ENCODE measurements at regions not wholly inside any gene's neighbourhood (a gene's known extent, or its start where the extent isn't known, plus 50 kb on each side); places are given as distances from the start of the nearest gene placed in this dataset.
A peak's percentile ranks its signal among the peaks of the same experiment; 100 is the strongest.
"Not testable (repeated sequence)": the region's sequence is repeated elsewhere in the genome, so short reads cannot be mapped to it uniquely, and the experiment has no call there.

GRCh38 chr5:124512952-124513632 lies 233.3 kb downstream of the ZNF608 start:
- no peak for DNase-seq (ENCODE audit: low spot score)
- TF ChIP-seq CTCF (IDR thresholded peaks at IDR 0.05; ENCODE audit: extremely low read depth, insufficient read depth, missing control alignments), result no peak
- in situ Hi-C loops (cut with MboI; ENCODE audit: low pct_unique_long_range_greater_than_20kb, low sequenced_read_pairs, unreplicated experiment), result no loop called here

DNA sequence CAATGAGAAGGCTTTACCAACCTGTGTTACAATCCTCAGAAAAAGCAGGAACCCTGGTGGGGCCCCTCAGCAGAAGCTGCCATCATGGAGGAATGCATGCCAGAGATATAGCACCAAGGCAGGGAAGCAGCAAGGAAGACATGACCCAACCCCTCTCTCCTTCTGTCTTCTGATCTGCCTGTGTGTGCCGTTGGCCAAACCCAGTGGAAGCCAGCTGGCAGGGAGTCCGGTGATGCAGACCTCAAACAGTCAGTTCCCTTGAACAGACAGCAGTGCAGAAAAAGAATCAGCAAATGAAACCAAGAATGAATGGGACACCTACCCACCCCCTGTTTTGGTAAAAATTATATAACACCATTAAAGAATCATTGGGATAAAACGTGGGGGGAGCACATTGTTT lies 234.2 kb downstream of the ZNF608 start:
- DNase-seq (ENCODE audit: low spot score), result no peak
- in situ Hi-C loops (cut with MboI; ENCODE audit: low pct_unique_long_range_greater_than_20kb, low sequenced_read_pairs, unreplicated experiment), result no loop called here
- no peak for TF ChIP-seq CTCF (IDR thresholded peaks at IDR 0.05; ENCODE audit: extremely low read depth, insufficient read depth, missing control alignments)

DNA sequence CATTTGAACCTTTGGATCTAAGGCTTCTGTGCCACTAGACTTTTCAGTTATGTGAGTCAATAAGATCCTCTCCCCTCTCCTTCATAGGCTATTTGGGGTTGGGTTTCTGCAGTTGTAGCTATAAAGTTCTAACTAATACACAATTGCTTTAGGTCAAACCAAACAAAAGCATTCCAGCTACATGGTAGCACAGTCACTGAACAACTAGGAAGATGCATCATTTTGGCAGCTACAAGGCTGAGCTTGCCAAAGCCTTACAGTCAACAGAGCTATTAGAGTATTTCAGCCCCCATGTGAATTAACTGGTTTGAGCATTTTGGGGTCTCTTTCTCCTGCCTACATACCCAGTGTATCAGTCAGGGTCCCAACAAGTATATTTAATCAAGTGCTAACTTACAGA lies 234.6 kb downstream of the ZNF608 start:
- in situ Hi-C loops (cut with MboI; ENCODE audit: low pct_unique_long_range_greater_than_20kb, low sequenced_read_pairs, unreplicated experiment), result no loop called here
- DNase-seq (ENCODE audit: low spot score), result no peak
- TF ChIP-seq CTCF (IDR thresholded peaks at IDR 0.05; ENCODE audit: extremely low read depth, insufficient read depth, missing control alignments), result no peak

- in situ Hi-C loops (cut with MboI; ENCODE audit: low pct_unique_long_range_greater_than_20kb, low sequenced_read_pairs, unreplicated experiment), result no loop called here
- no peak for DNase-seq (ENCODE audit: low spot score)
- no peak for TF ChIP-seq CTCF (IDR thresholded peaks at IDR 0.05; ENCODE audit: extremely low read depth, insufficient read depth, missing control alignments)
These were observed 238.8 kb downstream of the ZNF608 start for GRCh38 chr5:124507688-124508087.

DNA sequence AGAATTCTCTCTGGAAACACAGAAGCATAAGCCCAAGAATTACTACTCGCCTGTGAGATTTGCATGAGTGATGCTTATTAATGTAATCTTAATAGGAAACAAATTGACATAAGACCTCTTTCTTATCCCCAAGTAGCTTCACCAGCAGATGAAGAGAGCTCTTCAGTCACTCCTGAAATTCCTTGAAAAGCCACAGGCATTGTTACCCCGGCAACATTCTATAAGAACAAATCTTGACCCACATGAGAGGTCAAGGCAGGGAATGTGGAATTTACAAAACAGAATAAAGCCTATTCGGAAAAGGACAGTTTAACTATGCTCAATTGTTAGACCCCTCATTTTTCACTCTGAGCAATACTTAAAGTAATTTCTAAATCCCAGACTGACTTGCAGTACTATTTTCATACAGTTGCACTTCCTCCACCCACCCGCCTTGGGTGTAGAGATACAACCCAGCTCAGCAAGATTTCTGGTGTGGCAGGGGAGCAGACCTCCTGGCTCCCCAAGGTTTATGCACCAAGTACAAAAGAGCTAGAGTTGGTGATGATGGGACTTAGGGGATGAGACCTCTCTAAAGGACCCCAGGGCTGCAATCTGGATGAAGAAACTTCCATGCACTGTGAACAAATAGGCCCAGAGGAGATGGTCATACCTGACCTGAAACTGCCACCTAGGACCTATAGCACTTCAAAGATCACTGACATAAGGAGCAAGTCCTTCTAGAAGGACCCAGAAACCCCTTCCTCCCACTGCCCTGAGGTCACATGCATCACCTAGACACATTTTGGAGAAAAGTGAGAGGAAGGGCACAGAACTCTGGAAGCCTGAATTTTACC lies 242.1 kb downstream of the ZNF608 start:
- DNase-seq (ENCODE audit: low spot score), result peak; percentile 46
- no peak for TF ChIP-seq CTCF (IDR thresholded peaks at IDR 0.05; ENCODE audit: extremely low read depth, insufficient read depth, missing control alignments)
- in situ Hi-C loops (cut with MboI; ENCODE audit: low pct_unique_long_range_greater_than_20kb, low sequenced_read_pairs, unreplicated experiment), result no loop called here

DNA sequence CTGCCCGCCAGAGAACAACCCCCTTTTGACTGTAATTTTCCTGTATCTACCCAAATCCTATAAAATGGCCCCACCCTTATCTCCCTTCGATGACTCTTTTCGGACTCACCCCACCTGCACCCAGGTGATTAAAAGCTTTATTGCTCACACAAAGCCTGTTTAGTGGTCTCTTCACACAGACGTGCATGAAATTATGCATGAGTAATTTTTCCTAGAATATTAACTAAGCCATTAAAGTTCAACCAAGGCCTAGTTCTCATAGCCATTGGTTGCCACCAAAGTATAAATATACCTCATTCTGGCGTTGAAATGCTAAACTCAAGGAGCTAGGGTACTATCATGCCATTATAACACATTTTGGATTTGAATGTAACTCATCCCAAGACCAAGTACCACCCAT lies 243.9 kb downstream of the ZNF608 start:
- no peak for TF ChIP-seq CTCF (IDR thresholded peaks at IDR 0.05; ENCODE audit: extremely low read depth, insufficient read depth, missing control alignments)
- DNase-seq (ENCODE audit: low spot score), result no peak
- in situ Hi-C loops (cut with MboI; ENCODE audit: low pct_unique_long_range_greater_than_20kb, low sequenced_read_pairs, unreplicated experiment), result no loop called here

GRCh38 chr5:124499818-124500217 lies 246.6 kb downstream of the ZNF608 start:
- in situ Hi-C loops (cut with MboI; ENCODE audit: low pct_unique_long_range_greater_than_20kb, low sequenced_read_pairs, unreplicated experiment); DNase-seq (ENCODE audit: low spot score): not testable (repeated sequence)

- DNase-seq (ENCODE audit: low spot score); in situ Hi-C loops (cut with MboI; ENCODE audit: low pct_unique_long_range_greater_than_20kb, low sequenced_read_pairs, unreplicated experiment): not testable (repeated sequence)
These were observed 249.5 kb downstream of the ZNF608 start for GRCh38 chr5:124496968-124497367.
